HG02798 (cell line): ENCODE measurements at regions not wholly inside any gene's neighbourhood (a gene's known extent, or its start where the extent isn't known, plus 50 kb on each side); places are given as distances from the start of the nearest gene placed in this dataset.
"Not testable (repeated sequence)": the region's sequence is repeated elsewhere in the genome, so short reads cannot be mapped to it uniquely, and the experiment has no call there.

Experiments
- ATAC-seq: cut with Tn5 transposase; IDR thresholded peaks from one replicate; pipeline ENCODE4 v1.9.1; 2021; ENCODE audit warnings: mild to moderate bottlenecking; ENCODE audit not compliant: unreplicated experiment, poor library complexity

GRCh38 chr12:46578190-46578982 lies 205.8 kb upstream of the SLC38A2 start:
- no peak for ATAC-seq

GRCh38 chr12:46577063-46577776 lies 204.6 kb upstream of the SLC38A2 start:
- ATAC-seq: no peak

- ATAC-seq: no peak
These were observed 202.3 kb upstream of the SLC38A2 start for GRCh38 chr12:46574847-46575246.

GRCh38 chr12:46573347-46573658 lies 200.7 kb upstream of the SLC38A2 start:
- no peak for ATAC-seq

- ATAC-seq: no peak
These were observed 200.2 kb upstream of the SLC38A2 start for GRCh38 chr12:46572644-46573346.

- no peak for ATAC-seq
These were observed 199.0 kb upstream of the SLC38A2 start for GRCh38 chr12:46571608-46572007.

GRCh38 chr12:46569826-46570439 lies 197.4 kb upstream of the SLC38A2 start:
- no peak for ATAC-seq

GRCh38 chr12:46567667-46568066 lies 195.1 kb upstream of the SLC38A2 start:
- ATAC-seq: no peak

- no peak for ATAC-seq
These were observed 190.2 kb upstream of the SLC38A2 start for GRCh38 chr12:46562625-46563225.

- not testable (repeated sequence) for ATAC-seq
These were observed 189.4 kb upstream of the SLC38A2 start for GRCh38 chr12:46561769-46562624.

- ATAC-seq: no peak
These were observed 188.3 kb upstream of the SLC38A2 start for GRCh38 chr12:46560874-46561273.

- ATAC-seq: no peak
These were observed 187.5 kb upstream of the SLC38A2 start for GRCh38 chr12:46560089-46560488.

- no peak for ATAC-seq
These were observed 186.7 kb upstream of the SLC38A2 start for GRCh38 chr12:46559311-46559710.

GRCh38 chr12:46558677-46559076 lies 186.1 kb upstream of the SLC38A2 start:
- ATAC-seq: no peak

GRCh38 chr12:46557539-46558373 lies 185.2 kb upstream of the SLC38A2 start:
- ATAC-seq: no peak

- ATAC-seq: no peak
These were observed 184.4 kb upstream of the SLC38A2 start for GRCh38 chr12:46556819-46557524.

- ATAC-seq: no peak
These were observed 183.6 kb upstream of the SLC38A2 start for GRCh38 chr12:46556105-46556559.

GRCh38 chr12:46555406-46555852 lies 182.9 kb upstream of the SLC38A2 start:
- ATAC-seq: no peak
